NCI-H2171 treated with DMSO at 0.1 percent for 48 hours (cell line): ENCODE measurements at regions not wholly inside any gene's neighbourhood (a gene's known extent, or its start where the extent isn't known, plus 50 kb on each side); places are given as distances from the start of the nearest gene placed in this dataset.

Experiments
- DNase-seq: peaks from one replicate; lab custom pipeline; 2025; lab: John Stamatoyannopoulos, UW

DNA sequence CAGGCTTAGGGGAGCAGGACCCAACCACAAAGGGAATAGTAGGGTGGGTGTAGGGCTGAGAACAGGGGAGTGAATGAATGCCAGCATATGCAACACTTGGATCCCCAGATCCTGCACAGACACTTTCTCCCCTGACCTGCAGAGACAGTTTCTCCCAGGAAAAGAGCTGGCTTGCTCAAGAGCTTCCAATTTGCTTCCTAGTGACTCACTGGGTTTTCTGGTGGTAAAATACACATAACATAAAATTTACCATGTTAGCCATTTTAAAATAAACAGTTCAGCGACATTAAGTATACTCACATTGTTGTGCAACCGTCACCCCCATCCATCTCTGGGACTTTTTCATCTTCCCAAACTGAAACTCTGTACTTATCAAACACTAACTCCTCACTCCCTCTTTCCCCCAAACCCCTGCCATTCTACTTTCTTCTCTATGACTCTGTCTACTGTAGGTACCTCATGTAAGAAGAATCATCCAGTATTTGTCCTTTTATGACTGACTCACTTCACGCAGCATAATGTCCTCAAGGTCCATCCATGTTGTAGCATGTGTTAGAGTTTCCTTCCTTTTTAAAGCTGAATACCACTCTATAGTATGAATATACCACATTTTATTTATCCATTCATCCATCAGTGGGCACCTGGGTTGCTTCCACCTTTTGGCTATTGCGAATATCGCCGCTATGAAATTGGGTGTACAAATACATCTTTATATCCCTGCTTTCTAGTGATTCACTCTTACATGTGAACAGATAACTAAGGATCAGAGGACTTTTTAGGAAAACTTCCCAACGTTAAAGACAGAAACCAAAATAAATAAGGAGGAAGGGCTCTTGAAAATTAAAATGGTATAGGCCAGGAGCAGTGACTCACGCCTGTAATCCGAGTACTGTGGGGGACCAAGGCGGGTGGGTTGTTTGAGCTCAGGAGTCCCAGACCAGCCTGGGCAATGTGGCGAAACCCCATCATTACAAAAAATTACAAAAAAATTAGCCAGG is 95.6 kb upstream of the TJP1 start:
- DNase-seq: no peak

DNA sequence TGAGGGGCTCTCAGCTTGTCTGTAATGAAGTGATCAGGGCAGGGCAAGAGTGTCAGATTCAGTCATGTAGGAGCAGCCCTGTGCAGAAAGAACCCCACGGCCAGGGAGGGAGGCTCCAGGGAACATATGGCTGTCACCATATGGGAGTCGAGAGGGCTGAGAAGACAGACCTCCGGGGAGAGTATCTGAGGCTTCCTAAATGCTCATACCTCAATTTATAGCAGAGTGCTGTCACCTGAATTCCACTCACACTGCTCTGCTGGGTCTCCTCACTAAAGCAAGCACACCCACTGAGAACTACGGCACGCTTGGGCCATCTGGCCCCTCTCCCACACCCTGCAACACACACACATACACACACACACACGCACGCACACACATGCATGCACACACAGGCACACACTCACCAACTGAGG is 92.3 kb upstream of the TJP1 start:
- peak; percentile 100 for DNase-seq

DNA sequence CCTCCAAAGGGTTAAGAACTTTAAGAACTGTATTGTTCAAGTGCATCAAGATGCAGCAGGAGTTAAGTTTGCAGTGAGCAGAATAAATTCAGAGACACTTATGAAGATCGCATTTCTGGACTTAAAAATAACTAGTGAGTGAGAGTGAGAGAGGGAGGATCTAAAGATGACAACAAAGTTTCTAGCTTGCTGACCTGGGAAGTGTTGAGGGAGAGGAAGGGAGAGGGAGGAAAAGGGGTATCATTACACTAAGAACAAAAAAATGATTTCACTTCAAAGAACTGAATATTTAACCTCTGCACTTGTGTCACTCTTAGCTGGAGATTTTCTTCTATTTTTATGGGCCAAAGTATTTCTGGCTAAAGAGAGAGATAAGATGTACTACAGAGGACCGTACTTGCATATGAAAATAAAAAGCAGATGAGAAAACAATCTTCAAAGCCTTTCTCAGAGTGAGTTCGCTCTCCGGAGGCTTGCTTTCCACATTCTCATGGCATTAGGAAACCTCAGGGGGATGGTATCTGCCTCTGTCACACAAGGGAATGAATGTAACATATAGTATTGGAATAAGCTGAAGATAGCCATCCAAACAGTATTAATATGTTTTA is 91.4 kb upstream of the TJP1 start:
- DNase-seq: peak; percentile 59

DNA sequence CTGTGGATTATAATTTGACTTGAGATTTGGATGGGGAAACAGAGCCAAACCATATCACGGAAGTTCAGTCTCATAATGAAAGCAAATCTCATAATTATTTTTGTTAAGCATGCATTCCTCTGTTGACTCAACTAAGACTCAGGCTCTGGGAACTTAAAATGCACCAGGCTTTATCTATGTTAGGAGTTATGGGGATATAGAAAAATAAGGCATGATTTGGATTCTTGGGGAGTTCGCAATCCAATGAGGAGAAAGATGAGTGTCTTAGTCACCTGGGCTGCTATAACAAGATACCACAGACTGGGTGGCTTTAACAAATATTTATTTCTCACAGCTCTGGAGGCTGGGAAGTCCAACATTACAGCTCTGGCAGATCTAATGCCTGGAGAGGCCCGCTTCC is 89.4 kb upstream of the TJP1 start:
- no peak for DNase-seq

DNA sequence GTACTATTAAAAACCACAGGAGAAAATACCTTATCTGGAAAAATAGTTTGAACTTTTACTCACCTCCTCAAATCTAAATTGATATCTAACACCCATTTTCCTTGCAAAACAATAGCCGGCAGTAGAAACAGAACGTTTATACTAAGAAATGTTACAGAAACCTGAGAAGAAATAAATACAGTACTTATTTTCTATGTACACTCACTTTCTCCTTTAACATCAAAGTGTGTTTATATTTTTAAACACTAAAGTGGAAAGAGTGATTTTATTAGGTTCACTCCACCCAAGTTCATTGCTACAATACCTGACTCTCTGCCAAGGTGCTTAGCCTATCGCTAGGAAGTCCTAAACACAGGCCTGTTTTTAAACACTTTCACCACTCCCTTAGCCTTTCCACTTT is 87.8 kb upstream of the TJP1 start:
- DNase-seq: no peak

DNA sequence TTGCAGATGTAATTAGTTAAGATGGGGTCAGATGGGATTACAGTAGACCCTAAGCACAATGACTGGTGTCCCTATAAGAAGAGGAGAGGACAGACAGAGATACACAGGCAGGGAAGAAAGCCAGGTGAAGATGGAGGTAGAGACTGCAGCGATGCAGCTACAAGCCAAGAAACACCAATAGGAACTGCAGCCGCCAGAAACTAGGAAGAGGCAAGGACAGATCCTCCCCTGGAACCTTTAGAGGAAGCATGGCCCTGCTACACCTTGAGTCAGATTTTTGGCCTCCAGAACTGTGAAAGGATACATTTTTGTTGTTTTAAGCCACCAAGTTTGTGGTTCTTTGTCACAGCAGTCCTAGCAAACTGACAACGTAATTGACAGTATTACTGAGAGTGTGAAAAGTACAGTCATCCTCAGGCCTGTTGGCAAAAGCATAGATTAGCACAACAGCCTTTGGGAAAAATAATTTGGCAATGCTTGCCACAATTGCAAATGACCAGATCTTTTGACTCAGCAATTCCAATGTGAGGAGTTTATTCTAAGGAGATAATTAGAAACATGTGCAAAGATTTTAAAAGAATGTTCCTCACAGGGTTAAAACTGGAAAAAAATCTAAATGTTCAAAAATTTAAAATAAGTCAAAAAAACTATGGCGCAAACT is 82.6 kb upstream of the TJP1 start:
- DNase-seq: no peak

DNA sequence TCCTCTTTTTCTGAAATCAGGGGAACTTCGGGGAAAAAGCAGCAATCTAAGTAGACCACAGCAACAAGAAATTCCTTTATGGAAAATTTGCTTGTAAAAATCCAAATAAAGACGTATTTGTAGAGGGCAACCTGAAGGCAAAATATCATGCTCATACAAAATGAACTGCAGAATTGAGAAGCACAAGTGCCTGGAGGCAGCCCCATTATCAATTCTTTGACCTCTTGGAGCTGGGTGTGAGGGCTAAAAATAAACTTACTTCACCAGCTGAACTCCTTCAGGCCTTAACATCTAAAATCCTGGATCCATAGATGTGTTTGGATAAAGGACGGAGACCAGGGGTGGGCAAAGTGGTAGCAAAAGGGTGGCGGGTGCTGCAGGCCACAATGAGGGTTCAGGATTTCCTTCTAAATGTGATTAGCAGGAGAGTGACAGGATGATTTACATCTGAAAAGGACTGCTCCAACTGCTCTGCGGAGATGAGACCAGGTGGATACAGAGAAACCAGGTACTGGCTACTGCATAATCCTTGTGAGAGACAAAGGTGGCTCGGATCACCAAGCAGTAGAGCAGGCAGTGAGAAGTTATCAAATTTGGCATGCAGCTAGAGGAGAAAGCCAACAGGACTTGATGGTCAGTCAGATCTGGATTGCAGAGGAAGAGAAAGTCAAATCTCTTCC is 81.7 kb upstream of the TJP1 start:
- no peak for DNase-seq

DNA sequence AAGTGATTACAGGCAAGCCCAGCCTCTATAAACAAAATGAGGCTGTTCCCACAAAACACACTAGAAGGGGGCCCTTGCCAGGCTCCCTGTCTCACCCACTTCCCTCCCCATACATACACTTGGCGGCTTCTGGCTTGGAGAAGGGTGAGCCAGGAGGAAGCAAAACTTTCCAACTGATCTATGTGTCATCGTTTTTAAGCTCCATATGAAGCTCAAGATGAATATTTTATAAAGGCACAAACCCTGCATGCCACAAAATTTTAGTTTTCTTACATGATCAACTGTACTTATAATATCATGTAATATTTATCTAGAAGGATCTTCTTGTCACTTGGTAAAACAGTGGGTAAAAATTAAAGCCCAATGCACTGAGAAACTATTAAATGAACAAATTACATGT is 80.8 kb upstream of the TJP1 start:
- DNase-seq: no peak

DNA sequence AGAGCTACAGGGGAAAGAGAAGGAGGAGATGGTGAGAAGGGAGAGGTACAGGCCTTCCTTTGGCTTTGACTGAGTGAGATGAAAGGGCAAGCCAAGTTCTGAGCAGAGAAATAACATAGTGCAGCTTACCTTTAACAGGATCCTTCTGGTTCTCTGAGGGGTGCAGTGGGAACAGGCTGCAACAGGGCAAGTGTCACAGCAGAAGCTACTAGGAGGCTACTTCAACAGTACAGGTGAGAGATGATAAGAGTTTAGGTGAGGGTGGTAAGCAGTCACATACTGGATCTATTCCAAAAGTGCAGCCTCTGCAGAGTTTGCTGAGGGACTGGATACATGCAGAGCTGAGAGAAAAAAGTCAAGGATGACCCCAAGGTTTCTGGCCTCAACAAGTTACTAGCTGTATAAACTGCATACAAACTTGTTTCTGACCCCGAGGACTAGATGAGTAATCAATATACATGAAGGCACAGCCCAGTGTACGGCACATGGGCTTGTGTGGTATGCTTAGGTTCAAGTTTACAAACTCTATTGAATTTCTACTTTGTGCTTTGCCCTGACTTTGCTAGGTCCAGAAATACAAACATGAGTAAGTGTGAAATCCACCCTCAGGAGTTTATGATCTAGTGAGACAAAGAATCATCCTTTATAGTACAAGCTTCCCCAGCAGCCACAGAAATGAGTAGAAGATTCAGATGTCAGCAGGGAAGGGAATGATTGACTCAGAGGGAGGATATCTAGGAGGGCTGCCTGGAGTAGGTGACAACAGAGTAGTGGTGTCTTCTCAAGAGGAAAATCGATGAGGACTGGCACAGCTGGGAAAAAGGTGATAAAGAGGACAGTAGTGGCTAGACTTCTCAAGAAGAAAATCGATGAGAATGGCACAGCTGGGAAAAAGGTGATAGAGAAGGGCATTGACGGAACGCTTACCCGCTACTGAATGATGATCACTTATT is 78.2 kb upstream of the TJP1 start:
- DNase-seq: no peak

DNA sequence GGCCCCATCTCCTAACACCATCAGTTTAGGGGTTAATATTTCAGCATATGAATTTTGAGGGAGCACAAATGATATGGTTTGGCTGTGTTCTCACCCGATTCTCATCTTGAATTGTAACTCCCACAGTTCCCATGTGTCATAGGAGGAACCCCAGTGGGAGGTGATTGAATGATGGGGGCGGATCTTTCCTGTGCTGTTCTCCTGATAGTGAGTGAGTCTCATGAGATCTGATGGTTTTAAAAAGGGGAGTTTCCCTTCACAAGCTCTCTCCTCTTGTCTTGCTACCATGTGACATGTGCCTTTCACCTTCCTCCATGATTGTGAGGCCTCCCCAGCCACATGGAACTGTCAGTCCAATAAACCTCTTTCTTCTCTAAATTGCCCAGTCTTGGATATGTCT is 73.8 kb upstream of the TJP1 start:
- DNase-seq: no peak

DNA sequence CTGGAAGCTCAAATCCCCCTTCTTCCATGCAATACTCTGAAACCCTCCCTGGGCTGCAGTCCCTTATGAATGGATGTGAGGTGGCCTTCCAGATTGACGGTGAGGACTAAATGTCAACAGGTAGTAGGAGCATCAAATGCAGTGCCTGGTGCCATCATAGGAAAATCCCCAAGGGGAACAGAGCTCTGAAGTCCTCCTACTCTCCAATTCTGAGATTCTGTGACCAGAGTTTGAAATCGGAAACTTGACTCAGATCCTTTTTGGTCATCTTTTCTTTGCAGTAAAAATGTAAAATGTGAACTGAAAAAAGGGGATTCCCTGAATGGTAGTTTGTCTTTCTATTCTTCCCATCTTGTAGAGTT is 68.8 kb upstream of the TJP1 start:
- no peak for DNase-seq

DNA sequence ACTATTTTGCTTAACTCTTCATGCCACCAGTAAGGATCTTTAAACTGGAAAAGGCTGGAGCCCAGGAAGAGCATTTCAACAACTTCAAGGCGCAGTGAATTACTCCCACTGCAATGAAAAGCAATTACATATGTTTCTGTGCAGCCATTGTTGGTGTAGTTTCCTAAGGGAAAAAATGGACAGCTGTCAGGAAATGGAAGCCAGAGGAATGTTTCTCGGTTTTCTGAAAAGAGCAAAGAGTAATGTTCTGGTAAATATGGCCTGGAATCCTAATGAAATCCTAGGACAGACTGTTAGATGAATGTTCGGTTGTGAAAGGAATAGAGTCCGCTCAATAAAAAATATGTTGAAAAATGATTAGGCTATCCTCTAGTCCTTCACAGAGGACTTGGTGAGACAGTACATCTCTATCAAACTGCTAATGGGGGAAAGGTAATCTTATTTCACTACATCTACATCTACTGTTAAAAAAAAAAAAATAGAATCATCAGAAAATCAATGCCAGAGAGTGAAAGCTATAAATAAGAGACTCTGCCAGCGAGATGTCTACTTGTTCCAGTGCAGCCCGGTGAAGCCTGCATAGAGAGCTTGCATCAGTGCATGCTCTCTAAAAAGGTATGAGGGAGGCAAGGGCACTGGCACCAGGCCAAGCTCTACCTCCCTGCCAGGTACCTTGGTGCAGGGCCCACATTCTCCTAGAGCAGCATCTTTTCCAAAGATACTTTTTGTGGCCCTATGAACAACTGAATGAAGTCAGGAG is 68.2 kb upstream of the TJP1 start:
- peak; percentile 13 for DNase-seq

DNA sequence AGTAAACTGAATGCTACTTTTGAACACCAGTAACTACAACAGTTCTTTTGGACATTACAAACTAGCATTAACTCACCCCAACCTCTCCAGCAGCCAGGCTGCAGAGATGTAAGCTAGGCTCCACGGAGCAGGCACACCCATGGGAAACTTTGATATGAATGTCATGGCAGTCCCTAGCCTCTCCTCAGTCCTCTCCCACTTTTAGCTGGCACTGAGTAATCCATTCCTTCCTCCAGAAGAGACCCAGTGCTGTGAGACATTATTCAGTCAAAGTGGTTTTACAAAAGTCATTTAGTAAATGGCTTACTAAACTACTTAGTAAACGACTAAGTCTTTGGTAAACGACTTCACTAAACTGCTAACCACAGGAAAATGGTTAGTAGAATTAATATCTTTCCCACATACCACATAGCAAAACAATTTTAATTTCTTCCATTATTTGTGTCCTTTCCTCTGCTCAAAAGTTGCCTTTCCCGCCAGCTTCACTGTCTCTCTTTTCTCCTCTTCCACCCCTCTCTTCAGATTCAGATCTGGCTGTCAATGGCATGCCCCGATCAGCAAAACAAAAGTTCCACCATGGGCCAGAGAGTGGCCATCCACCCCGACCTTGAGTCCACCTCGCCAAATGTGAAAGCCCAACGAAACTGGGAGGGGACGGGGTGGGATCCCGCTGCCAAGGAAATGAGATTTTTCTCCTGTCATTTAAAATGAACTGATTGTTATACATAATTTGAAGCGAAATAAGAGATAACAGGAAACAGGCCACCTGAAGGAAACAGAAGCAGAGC is 67.5 kb upstream of the TJP1 start:
- DNase-seq: no peak

DNA sequence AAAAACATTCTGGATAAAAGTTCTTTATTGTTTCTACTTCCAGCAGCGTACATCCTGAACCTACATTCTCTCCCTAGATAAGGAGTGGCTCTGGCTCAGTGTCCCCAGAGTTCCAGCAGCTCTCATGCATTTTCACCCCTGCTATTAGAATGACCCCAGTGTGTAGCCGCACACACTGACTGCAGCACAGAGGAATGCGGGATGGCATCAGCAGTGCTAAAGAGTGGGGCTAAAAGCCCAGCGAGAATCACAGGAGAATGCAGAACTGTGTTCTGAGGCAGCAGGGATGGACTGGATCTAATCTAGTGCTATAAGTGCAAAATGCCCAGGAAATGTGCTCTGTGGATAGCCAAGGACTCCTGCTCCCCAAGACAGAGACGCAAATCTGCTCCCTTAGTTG is 66.4 kb upstream of the TJP1 start:
- no peak for DNase-seq

DNA sequence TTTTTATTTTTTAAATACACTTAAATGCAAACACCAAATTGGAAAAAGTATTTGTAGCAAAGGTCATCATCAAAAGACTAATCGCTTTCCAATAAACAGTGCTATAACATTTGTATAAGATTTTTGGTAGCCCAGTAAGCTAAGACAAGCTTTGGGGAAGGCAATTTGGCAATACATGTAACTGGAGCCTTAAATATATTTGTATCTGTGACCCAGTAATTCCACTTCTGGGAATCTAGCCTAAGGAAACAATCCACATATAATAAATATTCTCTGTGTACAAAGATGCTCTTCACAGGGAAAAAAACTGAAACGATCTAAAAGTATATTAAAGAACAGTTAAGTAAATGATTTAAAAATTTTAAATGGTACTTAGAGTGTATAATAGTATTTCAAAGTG is 65.5 kb upstream of the TJP1 start:
- no peak for DNase-seq

DNA sequence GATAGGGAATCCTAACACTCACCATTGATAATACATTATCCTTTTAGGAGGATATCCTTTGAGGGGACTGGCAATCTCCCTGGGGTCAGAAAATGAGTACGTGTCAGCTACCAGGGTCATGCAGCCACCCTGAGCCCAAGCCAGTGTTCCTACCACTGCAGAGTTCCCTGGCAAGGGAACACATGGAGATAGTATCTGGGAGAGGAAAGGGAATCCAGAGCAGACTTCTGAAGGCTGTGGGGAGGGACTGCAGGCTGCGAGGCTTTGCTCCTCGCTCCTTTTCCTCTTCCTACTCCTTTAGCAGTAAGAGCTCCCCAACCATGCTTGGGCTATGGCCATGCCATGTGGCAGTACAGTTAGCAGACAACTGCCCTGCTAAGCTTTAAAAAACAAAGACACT is 62.9 kb upstream of the TJP1 start:
- DNase-seq: no peak

DNA sequence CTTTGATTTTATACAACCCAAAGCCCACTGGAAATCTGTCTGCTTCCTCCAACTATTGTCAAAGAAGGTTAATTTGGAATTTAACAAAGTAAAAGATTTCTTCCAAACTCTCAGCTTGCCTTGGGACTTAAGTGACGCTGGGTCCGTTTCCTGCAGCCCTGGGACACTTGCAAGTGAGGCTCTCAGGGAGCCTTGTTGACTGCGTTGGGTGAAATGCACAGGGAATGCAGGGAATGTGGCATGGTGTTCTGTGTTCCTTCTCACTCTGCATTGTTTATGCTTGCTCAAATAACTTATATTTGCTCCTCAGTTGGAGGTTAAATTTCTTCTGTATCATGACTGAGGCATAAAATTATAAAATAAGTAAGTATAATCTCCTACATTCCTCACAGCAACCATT is 60.9 kb upstream of the TJP1 start:
- no peak for DNase-seq

DNA sequence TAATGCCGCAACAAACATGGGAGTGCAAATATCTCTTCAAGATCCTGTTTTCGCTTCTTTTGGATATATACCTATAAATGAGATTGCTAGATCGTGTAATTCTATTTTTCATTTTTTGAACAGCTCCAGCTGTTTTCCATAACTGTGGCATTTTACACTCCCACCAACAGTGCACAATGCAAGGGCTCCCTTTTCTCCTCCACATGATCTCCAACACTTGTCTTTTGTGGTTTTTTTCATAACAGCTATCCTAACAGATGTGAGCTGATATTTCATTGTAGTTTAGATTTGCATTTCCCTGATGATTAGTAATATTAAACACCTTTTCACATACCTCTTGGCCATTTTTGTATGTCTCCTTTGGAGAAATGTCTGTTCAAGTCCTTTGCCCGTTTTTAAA is 58.6 kb upstream of the TJP1 start:
- DNase-seq: no peak

DNA sequence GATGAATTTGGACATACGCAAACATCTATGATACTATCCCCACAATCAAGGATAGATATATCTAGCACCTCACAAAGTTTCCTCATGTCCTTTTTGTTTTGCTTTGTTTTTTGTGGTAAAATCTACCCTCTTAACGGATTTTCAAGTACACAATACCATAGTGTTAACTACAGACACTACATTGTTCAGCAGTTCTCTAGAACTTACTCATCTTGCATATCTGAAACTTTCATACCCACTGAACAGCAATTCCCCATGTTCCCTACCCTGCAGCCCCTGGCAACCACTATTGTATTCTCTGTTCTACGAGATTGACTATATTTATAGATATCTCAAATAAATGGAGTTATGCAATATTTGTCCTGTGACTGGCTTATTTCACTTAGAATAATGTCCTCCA is 58.1 kb upstream of the TJP1 start:
- DNase-seq: no peak

DNA sequence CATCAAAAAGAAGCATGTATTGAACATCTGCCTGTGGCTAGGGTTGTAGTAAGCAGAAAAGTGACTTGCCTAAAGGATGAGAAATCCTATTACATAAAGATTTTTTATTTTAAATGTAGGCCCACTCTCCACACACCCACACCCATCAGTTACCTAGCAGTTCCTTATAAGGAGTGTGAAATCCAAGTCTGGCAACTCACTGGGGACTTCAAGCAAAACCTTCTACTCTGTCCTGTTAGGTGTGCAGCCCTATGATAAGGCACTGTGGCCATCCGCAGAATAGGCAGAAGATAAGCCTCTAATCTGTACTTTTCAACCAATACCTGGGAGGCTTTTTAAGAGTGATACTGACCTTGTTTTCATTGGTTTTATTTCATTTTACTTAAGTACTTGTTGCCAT is 52.7 kb upstream of the TJP1 start:
- no peak for DNase-seq
